Cardiac fibroblast (primary cell): ENCODE measurements at regions not wholly inside any gene's neighbourhood (a gene's known extent, or its start where the extent isn't known, plus 50 kb on each side); places are given as distances from the start of the nearest gene placed in this dataset.
A peak's percentile ranks its signal among the peaks of the same experiment; 100 is the strongest.

Experiments
- DNase-seq, 2 donors: peaks; one replicate each; pipeline versions ENCODE4 v3.0.0 to v3.0.0-alpha.2; 2010; ENCODE audit warnings: low read depth in 2 of 2
- H3K4me3 ChIP-seq, 2 donors: replicated peaks in 1 of 2; 1 replicate in 1 of 2; 2 replicates in 1 of 2; pipeline ENCODE4 v1.5.1; 2011; ENCODE audit warnings: low read depth in 2 of 2, low read length in 2 of 2, mild to moderate bottlenecking in 2 of 2, moderate library complexity in 1 of 2
- TF ChIP-seq, protein P1 (sequence below): IDR thresholded peaks from one replicate; pipeline ENCODE4 v1.5.1; 2011; ENCODE audit warnings: low read depth, mild to moderate bottlenecking, low read length, inconsistent platforms

DNA sequence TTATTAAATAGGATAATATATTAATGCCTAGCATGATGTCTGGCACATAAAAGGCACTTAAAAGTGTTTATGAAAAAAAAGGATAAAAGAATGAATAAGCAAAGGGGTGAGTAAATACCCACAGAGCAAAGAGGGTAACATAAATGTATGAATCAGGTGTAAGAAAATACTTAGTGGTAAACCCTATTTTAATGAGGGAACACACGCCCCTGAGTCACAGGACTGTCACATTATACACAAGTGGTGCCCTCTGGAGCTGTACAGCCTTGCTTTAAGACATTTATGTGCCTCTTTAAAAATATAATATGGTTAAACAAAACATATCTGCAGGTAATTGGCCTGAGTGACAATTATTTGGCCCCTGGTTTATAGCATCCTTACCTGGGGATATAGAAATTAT, 78.1 kb upstream of the PTBP2 start:
- no peak for DNase-seq
- H3K4me3 ChIP-seq: no peak overlapping the region
- TF ChIP-seq, protein P1, sequence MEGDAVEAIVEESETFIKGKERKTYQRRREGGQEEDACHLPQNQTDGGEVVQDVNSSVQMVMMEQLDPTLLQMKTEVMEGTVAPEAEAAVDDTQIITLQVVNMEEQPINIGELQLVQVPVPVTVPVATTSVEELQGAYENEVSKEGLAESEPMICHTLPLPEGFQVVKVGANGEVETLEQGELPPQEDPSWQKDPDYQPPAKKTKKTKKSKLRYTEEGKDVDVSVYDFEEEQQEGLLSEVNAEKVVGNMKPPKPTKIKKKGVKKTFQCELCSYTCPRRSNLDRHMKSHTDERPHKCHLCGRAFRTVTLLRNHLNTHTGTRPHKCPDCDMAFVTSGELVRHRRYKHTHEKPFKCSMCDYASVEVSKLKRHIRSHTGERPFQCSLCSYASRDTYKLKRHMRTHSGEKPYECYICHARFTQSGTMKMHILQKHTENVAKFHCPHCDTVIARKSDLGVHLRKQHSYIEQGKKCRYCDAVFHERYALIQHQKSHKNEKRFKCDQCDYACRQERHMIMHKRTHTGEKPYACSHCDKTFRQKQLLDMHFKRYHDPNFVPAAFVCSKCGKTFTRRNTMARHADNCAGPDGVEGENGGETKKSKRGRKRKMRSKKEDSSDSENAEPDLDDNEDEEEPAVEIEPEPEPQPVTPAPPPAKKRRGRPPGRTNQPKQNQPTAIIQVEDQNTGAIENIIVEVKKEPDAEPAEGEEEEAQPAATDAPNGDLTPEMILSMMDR: no peak

GRCh38 chr1:96649301-96649700, 72.3 kb upstream of the PTBP2 start:
- TF ChIP-seq, protein P1: no peak
- no peak overlapping the region for H3K4me3 ChIP-seq

DNA sequence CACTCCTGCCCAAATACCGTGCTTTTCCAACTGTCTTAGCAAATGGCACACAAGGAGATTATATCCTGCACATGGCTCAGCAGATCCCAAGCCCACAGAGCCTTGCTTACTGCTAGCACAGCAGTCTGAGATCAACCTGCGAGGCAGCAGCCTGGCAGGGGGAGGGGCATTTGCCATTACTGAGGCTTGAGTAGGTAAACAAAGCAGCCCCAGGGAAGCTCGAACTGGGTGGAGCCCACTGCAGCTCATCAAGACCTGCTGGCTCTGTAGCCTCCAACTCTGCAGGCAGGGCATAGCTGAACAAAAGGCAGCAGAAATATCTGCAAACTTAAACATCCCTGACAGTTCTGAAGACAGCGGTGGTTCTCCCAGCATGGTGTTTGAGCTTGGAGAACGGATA, 70.1 kb upstream of the PTBP2 start:
- H3K4me3 ChIP-seq: no peak overlapping the region
- no peak for DNase-seq
- TF ChIP-seq, protein P1: no peak

More at GRCh38 chr1:96649301-96649700, 72.3 kb upstream of the PTBP2 start:
- DNase-seq: no peak

- H3K4me3 ChIP-seq: no peak overlapping the region
- DNase-seq: no peak
- TF ChIP-seq, protein P1: no peak
Measured at GRCh38 chr1:96660051-96660450, 61.5 kb upstream of the PTBP2 start.

GRCh38 chr1:96660503-96660902, 61.1 kb upstream of the PTBP2 start:
- DNase-seq: peak; percentile 45 to 61
- TF ChIP-seq, protein P1: no peak
- no peak overlapping the region for H3K4me3 ChIP-seq
